Endothelial cell of umbilical vein (primary cell): ENCODE measurements at regions not wholly inside any gene's neighbourhood (a gene's known extent, or its start where the extent isn't known, plus 50 kb on each side); places are given as distances from the start of the nearest gene placed in this dataset.

Experiments used
- EZH2 ChIP-seq: IDR thresholded peaks from 2 replicates; pipeline ENCODE4 v1.6.1; 2012; ENCODE audit warnings: borderline replicate concordance, low read depth, mild to moderate bottlenecking, moderate library complexity, low read length, inconsistent platforms; ENCODE audit not compliant: severe bottlenecking
- FOS ChIP-seq: IDR thresholded peaks from 2 replicates; pipeline ENCODE4 v1.6.1; 2011; ENCODE audit warnings: mild to moderate bottlenecking, low read length, moderate library complexity, borderline replicate concordance; ENCODE audit not compliant: insufficient read depth
- JUN ChIP-seq: IDR thresholded peaks from 2 replicates; pipeline ENCODE4 v1.6.1; 2011; ENCODE audit warnings: borderline replicate concordance, low read depth; ENCODE audit not compliant: insufficient read length, insufficient read depth
- MYC ChIP-seq: IDR thresholded peaks from one replicate; pipeline ENCODE4 v1.6.1; 2011; ENCODE audit warnings: mild to moderate bottlenecking, low read depth, low read length
- POLR2A ChIP-seq: IDR thresholded peaks from 2 replicates; pipeline ENCODE4 v1.6.1; 2012; ENCODE audit warnings: low read depth, mild to moderate bottlenecking, control low read depth, low read length
- POLR2AphosphoS5 ChIP-seq: IDR thresholded peaks from 2 replicates; pipeline ENCODE4 v1.6.1; 2012; ENCODE audit warnings: low read depth, mild to moderate bottlenecking, control low read depth, low read length, moderate library complexity; ENCODE audit not compliant: insufficient read depth
- TF ChIP-seq, protein P1 (sequence below), 2 donors: IDR thresholded peaks; 1 replicate in 1 of 2; 2 replicates in 1 of 2; pipeline ENCODE4 v1.5.1; 2011; ENCODE audit warnings: low read length in 2 of 2, mild to moderate bottlenecking in 2 of 2, moderate library complexity in 2 of 2, control low read depth in 1 of 2, inconsistent platforms in 1 of 2, low read depth in 1 of 2; ENCODE audit not compliant: insufficient read depth in 1 of 2; ENCODE audit errors: extremely low read depth in 1 of 2
- TF ChIP-seq, protein P2 (sequence below): IDR thresholded peaks from 2 replicates; pipeline ENCODE4 v1.6.1; 2011; ENCODE audit not compliant: insufficient read depth, insufficient read length

DNA sequence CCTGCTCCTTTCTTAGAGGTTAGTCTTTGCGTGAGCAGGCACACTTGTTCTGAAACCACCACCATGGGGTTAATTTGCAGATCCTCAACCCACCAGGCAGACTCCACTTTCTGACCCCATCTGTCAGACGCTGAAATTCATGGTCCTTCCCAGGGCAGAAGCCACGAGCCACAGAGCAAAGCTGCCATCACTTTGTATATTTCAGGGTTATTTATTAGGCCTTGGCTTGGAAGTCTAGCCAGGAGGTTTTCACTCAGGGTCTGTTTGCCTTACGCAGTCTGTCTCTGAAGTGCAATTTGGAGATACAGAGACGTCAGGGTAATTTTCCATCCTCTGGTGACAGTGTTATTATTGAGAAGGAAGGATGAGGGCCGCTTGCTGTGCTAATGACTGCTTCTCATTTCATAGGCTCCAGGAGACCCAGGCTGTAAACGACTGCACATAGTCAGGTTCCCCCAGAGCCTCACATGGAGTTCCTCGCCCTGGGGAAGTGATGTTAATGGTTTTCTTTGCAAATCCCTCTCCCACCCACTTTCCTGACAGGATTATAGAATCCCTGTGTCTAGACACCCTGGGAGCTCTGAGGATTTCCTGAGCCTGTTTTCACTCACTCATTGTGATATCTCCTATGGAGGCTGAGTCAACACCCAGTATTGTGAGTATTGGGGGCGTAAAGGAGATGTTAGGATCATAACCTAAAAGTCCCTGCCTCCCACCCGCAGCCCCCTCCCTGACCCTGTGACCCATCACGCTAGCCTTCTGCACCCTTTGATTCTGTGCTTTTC lies 269.0 kb downstream of the ABCC12 start:
- TF ChIP-seq, protein P1, sequence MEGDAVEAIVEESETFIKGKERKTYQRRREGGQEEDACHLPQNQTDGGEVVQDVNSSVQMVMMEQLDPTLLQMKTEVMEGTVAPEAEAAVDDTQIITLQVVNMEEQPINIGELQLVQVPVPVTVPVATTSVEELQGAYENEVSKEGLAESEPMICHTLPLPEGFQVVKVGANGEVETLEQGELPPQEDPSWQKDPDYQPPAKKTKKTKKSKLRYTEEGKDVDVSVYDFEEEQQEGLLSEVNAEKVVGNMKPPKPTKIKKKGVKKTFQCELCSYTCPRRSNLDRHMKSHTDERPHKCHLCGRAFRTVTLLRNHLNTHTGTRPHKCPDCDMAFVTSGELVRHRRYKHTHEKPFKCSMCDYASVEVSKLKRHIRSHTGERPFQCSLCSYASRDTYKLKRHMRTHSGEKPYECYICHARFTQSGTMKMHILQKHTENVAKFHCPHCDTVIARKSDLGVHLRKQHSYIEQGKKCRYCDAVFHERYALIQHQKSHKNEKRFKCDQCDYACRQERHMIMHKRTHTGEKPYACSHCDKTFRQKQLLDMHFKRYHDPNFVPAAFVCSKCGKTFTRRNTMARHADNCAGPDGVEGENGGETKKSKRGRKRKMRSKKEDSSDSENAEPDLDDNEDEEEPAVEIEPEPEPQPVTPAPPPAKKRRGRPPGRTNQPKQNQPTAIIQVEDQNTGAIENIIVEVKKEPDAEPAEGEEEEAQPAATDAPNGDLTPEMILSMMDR (IDR thresholded peaks at IDR 0.05; ENCODE audit: extremely low read depth in 1 of 2, insufficient read depth in 1 of 2, low read depth in 1 of 2, low read length in 2 of 2), result no peak
- TF ChIP-seq EZH2 (no peak), MYC (no peak), FOS (no peak), POLR2AphosphoS5 (no peak), POLR2A (no peak), JUN (no peak)
- TF ChIP-seq, protein P2, sequence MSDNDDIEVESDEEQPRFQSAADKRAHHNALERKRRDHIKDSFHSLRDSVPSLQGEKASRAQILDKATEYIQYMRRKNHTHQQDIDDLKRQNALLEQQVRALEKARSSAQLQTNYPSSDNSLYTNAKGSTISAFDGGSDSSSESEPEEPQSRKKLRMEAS, result no peak
